ENCODE measurements at regions not wholly inside any gene's neighbourhood (a gene's known extent, or its start where the extent isn't known, plus 50 kb on each side); places are given as distances from the start of the nearest gene placed in this dataset.

- POLR2A ChIA-PET = no interaction called here
- DNase-seq (ENCODE audit: low spot score) = no peak
- intact Hi-C loops (cut with micrococcal nuclease; ENCODE audit: unreplicated experiment) = no loop called here
- Histone ChIP-seq H3K4me3 (ENCODE audit: low read depth, low read length, poor library complexity, severe bottlenecking) (no peak overlapping the region), H3K27ac (ENCODE audit: low read depth, low read length, poor library complexity, severe bottlenecking) (no peak overlapping the region), H3K36me3 (ENCODE audit: insufficient read depth, low read length) (no peaks in the 10 kb centered on the region), H2AFZ (ENCODE audit: low read length) (no peak overlapping the region), H3K9me3 (ENCODE audit: low read length) (no peaks in the 10 kb centered on the region), H3K79me2 (ENCODE audit: insufficient read depth, low read depth, low read length) (no peaks in the 10 kb centered on the region), H3K4me1 (ENCODE audit: insufficient read depth, low read length, poor library complexity, severe bottlenecking) (no peaks in the 10 kb centered on the region), H3K9me2 (ENCODE audit: insufficient read depth, low read length) (no peaks in the 10 kb centered on the region), H3K4me2 (ENCODE audit: low read length) (no peak overlapping the region), H4K20me1 (ENCODE audit: insufficient read depth, low read length) (no peaks in the 10 kb centered on the region)
- no TSS peak for BruUV-seq (replicated peaks)
- no peak for TF ChIP-seq EZH2phosphoT487 (IDR thresholded peaks at IDR 0.05; ENCODE audit: borderline replicate concordance, low read depth, low read length)
- TF ChIP-seq CTCF (conservative IDR thresholded peaks at IDR 0.05; ENCODE audit: low read length) = no peak
- CTCF ChIA-PET (ENCODE audit: unreplicated experiment) = no interaction called here
Measured at GRCh38 chr2:236337465-236338325, 73.5 kb upstream of the ASB18 start.

GRCh38 chr2:236338495-236339184 lies 74.4 kb upstream of the ASB18 start:
- no peak for DNase-seq (ENCODE audit: low spot score)
- ChIA-PET POLR2A (no interaction called here), CTCF (ENCODE audit: unreplicated experiment) (no interaction called here)
- intact Hi-C loops (cut with micrococcal nuclease; ENCODE audit: unreplicated experiment) = no loop called here
- no peak overlapping the region for H2AFZ ChIP-seq (ENCODE audit: low read length)
- no peak overlapping the region for H3K27ac ChIP-seq (ENCODE audit: low read depth, low read length, poor library complexity, severe bottlenecking)
- no peaks in the 10 kb centered on the region for H4K20me1 ChIP-seq (ENCODE audit: insufficient read depth, low read length)
- TF ChIP-seq CTCF (conservative IDR thresholded peaks at IDR 0.05; ENCODE audit: low read length) = no peak
- TF ChIP-seq EZH2phosphoT487 (IDR thresholded peaks at IDR 0.05; ENCODE audit: borderline replicate concordance, low read depth, low read length) = no peak
- no peaks in the 10 kb centered on the region for H3K9me2 ChIP-seq (ENCODE audit: insufficient read depth, low read length)
- H3K4me2 ChIP-seq (ENCODE audit: low read length) = no peak overlapping the region
- no TSS peak for BruUV-seq (replicated peaks)
- H3K9me3 ChIP-seq (ENCODE audit: low read length) = no peaks in the 10 kb centered on the region
- H3K4me1 ChIP-seq (ENCODE audit: insufficient read depth, low read length, poor library complexity, severe bottlenecking) = no peaks in the 10 kb centered on the region
- H3K79me2 ChIP-seq (ENCODE audit: insufficient read depth, low read depth, low read length) = no peaks in the 10 kb centered on the region
- H3K4me3 ChIP-seq (ENCODE audit: low read depth, low read length, poor library complexity, severe bottlenecking) = no peak overlapping the region
- no peaks in the 10 kb centered on the region for H3K36me3 ChIP-seq (ENCODE audit: insufficient read depth, low read length)

- no peaks in the 10 kb centered on the region for H3K79me2 ChIP-seq (ENCODE audit: insufficient read depth, low read depth, low read length)
- no peak overlapping the region for H3K27ac ChIP-seq (ENCODE audit: low read depth, low read length, poor library complexity, severe bottlenecking)
- peaks cover 5% of the 10 kb centered on the region for H3K4me1 ChIP-seq (ENCODE audit: insufficient read depth, low read length, poor library complexity, severe bottlenecking)
- DNase-seq (ENCODE audit: low spot score) = no peak
- H2AFZ ChIP-seq (ENCODE audit: low read length) = no peak overlapping the region
- no peaks in the 10 kb centered on the region for H3K9me2 ChIP-seq (ENCODE audit: insufficient read depth, low read length)
- no peaks in the 10 kb centered on the region for H4K20me1 ChIP-seq (ENCODE audit: insufficient read depth, low read length)
- no peak overlapping the region for H3K4me2 ChIP-seq (ENCODE audit: low read length)
- intact Hi-C loops (cut with micrococcal nuclease; ENCODE audit: unreplicated experiment) = no loop called here
- BruUV-seq (replicated peaks) = no TSS peak
- TF ChIP-seq EZH2phosphoT487 (IDR thresholded peaks at IDR 0.05; ENCODE audit: borderline replicate concordance, low read depth, low read length) (no peak), CTCF (conservative IDR thresholded peaks at IDR 0.05; ENCODE audit: low read length) (no peak)
- H3K9me3 ChIP-seq (ENCODE audit: low read length) = no peaks in the 10 kb centered on the region
- no peaks in the 10 kb centered on the region for H3K36me3 ChIP-seq (ENCODE audit: insufficient read depth, low read length)
- H3K4me3 ChIP-seq (ENCODE audit: low read depth, low read length, poor library complexity, severe bottlenecking) = no peak overlapping the region
- ChIA-PET CTCF (ENCODE audit: unreplicated experiment) (no interaction called here), POLR2A (no interaction called here)
Measured at GRCh38 chr2:236340251-236340650, 76.0 kb upstream of the ASB18 start.

All from OCI-LY7 (cell line).